Stimulated activated CD8-positive, alpha-beta memory T cell treated with anti-CD3 and anti-CD28 coated beads, Interleukin-4, amount 100 ng/mL, for 48 hours (primary cell): ENCODE measurements at regions not wholly inside any gene's neighbourhood (a gene's known extent, or its start where the extent isn't known, plus 50 kb on each side); places are given as distances from the start of the nearest gene placed in this dataset.

Source experiments
- DNase-seq: peaks from one replicate; pipeline ENCODE4 v3.0.0-alpha.2; 2020

DNA sequence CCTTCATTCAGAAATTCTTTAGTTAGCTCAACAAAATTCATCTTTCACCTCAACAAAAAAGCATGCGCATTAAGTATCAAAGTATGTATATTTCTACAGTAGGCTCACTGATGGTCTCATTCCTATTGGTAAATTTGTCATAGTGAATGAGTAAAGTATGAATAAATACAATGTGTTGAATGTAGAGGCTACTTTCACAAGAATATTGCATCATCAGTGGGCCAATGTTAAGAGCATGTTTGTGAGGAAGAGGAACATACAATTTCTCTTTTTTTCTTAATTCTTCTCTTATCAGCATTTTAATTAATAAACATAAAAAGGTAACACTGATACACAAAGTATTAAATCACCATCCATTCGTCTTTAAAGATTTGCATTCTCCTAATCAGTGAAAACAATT, 505.1 kb downstream of the CETN3 start:
- DNase-seq, result no peak

DNA sequence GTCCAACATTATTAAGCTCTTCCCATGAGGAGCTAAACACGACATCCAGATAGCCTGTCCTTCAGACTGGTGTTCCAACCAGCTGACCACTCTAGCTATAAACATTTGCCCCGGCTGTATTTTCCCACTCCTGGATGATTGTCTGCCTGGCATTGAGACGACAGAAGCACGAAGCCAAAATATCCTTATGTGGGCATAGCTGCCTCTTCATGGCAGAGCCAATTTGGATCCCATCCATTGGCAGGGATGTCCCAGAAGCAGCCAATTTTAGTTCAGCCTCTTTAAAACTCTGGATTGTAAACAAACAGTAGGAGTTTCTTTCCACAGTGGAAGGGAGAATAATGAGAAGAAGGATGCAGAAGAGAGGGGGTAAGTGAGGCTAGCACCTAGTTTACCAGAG, 507.6 kb downstream of the CETN3 start:
- no peak for DNase-seq

DNA sequence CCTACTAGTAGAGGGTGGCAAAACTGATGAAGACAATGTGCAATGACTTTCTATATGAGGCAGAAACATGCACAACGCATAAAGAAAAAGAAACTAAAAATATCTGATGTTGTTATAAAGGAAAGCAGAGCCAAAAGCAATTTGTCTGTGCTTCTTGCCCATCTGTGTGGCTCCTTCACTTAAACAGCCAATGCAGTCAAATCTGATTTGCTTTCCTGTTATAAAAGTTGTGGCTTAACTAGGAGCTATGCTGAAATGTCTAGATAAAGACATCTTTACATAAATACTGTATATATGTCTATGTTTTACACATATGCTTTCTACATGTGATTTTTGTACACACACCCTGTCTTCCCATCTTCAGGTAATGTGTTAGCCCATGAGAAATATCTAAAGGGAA, 508.2 kb downstream of the CETN3 start:
- DNase-seq, result no peak

DNA sequence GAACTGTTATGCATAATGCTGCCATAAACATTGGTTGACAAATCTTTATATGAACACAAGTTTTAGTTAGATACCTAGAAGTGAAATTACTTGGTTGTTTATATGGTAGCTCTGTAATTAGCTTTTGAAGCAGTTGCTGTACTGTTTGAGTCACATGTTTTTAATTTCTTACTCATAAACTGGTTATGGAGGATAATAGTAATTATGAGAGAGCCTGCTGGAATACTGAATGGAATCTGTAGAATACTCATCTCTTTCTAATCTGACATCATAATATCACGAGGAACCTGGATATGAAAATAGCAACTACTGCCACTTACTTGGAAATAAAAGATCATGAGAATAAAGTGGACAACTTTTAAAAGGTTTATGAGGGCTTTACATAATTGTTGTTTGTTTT, 509.2 kb downstream of the CETN3 start:
- no peak for DNase-seq

DNA sequence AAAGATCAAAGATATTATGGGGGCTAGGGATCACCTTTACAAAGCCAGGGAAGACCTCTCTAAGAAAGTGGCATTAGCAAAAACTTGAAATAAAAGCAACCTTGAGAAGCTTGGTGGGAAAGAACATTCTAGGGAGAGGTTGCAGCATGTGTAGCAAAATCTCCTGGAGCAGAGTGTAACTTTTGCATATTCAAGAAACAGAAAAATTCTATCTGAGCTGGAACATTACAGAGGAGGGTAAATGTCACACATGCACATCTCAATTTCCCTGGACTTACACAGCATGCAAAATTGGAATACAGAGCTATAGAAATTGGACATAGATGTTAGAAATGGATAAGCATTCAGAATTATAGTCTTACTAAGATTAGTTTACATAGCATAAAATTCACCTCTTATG, 510.0 kb downstream of the CETN3 start:
- DNase-seq, result no peak

DNA sequence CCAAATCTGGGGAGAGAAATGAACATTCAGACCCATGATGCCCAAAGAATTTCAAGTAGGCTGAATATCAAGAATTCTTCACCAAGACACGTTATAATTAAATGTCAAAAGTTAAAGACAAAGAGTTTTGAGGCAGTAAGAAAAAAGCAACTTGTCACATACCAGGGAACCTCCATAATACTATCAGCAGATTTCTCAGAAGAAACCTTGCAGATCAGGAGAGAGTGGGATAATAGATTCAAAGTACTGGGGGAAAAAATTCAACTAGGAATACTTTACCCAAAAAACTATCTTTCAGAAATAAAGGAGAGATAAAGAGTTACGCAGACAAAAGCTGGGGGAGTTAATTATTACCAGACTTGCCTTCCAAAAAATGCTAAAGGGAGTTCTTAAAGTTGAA, 516.0 kb downstream of the CETN3 start:
- DNase-seq, result no peak

DNA sequence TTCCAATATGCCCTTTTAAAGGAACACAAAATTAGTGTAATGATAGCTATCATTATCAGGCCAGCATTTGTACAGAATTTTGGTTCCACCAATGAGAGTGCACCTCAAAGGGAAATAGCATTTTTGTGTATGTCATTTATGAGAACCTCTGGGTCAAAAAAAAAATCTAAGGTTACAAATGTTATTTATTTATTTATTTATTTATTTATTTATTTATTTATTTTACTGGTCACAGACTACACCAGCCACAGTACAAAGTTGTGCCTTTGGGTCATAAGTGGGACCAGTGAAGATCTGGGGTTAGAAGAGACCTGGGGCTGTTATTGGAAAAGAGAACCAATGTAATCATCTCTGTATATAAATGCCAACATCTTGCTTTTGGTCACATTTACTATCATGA, 523.9 kb downstream of the CETN3 start:
- DNase-seq, result no peak

DNA sequence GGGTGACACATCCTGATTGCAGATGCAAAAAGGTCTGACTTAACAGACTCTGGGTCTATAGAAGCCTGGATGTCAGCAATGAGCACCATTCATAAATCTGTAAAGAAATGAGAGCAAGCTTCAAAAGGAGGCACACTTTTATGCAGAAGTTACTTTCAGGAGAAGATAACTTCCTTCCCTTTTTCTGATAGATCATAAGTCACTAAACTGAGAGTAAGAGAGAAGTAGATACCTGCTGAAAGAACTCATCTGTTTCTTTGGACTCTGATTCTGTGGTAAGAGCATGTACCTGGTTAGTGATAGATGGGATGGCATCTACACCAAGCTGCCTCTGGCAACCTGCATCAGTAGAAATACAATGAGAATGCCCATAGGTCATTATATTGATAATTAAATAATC, 525.6 kb downstream of the CETN3 start:
- DNase-seq, result no peak

DNA sequence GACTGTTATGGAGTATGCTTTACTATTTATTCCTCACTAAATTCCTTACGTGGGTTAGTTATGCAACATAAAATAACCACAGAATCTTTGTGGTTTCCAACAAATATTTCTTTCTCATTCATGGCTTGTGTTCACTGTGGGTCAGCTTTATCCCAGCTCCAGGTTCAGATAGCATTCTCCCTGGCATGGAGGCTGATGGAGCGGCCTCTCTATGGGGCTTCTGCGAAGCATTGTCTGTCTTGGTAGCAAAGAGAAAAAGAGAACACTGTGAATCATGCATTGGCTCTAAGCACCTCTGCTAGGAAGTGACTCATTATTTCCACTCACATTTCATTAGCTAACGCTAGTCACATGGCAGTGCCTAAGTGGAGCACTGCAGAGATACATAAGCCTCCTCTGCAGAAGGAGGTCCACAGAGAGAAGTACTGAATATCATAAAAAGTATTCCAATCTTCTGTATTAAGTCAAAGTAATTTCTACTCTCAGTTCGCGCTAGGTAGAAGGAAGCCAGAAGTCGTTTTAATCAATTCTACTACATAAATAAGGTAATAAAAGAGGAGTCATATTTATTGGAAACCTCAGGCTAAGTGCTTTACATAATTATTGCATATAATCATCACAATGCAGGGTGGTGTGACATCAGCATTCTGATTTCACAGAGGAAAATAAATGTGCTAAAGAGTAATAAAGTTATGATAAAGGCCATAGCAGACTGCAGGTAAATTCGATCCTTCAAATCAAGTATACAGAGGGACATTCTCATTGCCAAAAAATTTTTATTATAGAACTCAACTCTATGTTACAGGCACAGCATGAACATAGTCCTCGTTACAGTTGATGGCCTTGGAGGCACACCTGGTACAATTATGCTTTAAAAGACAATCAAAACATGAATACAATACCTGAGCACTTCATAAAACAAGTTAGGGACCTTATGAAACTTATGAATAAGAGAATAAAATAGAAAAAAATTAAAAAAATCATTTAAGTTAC, 531.1 kb downstream of the CETN3 start:
- DNase-seq, result no peak

DNA sequence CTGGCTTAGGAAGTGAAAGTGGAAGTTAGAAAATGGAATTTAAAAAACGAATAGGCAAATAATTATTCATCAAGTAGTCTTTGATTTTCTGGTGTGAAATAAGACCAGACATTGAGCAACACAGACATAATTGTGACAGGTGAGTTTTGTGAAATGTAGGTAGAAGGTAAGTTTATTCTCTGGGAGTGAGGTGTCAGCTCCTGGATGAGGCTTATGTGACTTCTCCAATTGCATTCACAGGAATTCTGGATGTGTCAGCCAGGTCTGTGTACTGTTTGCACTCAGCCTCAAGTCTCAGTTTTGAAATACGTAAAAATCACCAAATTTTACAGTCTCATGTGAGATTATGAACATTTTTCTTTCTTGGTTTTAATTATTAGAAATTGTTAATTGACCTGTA, 537.6 kb downstream of the CETN3 start:
- no peak for DNase-seq

DNA sequence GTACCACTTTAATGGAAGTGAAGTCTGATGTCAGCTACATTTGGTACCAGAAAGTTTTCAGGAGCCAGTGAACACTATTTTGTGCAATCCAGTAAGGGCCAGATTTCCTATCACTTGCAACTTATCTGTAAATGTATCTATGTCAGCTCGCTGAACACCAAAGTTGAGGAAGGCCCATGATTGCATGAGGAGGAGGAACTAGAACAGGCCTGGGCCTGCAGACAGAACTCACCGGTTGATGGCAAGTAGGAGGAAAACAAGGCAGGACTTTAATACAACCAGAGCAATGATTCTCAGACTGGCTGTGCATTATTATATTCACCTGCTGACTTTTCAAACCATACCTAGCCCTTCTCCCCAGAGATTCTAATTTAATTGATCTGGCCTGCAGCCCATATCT, 540.2 kb downstream of the CETN3 start:
- no peak for DNase-seq

DNA sequence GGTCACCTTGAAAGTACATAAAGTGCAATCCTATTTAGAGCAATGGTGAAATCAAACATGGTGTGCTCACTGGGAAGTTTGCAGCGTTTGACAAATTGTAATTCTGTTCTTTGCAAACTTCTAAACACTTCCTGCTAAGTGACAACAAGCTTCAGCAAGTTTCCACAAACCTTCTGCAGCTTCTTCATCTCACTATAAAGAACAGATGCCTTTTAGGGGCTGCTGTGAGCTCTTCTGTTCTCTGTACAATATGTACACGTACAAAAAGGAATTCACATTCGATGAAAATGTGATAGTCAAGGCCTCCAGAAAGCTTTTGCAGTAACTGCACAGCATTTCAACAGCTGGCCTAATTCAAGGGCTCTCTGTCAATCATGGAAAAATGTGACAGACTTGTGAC, 543.1 kb downstream of the CETN3 start:
- DNase-seq, result no peak

DNA sequence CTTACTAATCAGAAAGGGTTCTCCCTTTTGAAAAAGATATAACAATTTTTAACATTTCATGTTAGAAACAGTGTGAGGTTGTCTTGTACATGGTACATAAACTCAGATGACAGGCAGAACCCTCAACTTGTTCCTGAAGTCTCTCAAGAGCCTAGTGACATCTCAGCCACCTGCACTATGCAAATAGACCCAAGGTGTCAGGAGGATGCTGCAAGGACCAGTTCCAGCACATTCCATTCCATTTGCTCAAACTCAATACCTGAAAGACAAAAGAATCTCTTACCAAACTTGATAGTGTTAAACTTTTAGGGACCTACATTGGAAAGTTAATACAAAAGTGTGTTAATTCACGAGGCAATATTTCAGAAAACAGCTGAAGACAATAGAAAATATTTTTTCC, 544.6 kb downstream of the CETN3 start:
- DNase-seq, result no peak

DNA sequence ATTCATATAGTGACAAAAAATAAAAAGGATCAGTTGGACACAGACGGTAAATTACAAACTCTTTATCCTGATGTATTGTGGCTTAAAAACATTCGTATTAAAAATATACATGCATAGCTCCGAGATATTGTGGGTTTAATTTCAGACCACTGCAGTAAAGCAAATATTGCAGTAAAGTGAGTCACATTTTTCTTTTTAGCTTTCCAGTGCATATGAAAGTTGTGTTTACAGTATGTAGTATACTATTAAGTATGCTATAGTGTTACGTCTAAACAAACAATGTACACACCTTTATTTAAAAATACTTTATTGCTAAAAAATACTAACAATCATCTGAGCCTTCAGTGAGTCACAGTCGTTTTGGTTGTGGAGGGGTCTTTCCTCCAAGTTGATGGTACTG, 551.8 kb downstream of the CETN3 start:
- no peak for DNase-seq

DNA sequence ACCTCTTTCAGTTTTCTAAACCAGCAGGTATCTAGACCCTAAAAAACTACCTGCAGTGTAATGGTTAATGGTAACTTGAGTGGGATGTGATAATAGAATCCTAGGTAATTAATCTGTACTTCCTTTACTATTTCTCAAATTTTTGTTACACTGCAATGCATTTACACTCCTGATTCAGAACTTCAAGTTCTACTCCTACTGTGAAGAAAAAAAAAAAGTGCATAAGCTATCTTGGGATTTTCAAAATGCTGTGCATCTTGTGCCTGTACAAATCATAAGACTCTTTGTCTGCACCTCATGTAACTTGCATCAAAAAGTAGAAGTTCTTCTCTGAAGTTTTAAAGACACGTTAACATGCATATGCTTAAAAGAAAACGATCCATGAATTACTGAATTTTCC, 554.1 kb downstream of the CETN3 start:
- no peak for DNase-seq

DNA sequence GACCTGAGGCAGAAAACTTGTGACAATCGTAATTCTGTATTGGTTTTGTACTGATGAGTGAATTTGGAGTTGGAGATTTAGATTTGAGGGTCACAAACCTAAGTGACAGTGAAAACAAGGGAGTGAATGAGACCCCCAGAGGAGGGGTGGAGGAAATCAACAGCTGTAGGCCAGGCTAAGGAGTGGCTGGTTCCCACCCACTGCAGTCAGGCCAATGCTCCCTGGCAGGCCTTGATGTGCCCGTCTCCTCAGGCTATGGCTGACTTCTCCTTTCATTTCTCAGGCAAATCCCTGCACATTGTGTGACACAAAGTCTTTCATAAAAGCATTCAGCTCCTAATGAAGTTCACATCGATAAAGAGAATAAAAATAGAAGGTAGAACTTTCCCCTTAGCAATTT, 557.6 kb downstream of the CETN3 start:
- DNase-seq, result no peak

DNA sequence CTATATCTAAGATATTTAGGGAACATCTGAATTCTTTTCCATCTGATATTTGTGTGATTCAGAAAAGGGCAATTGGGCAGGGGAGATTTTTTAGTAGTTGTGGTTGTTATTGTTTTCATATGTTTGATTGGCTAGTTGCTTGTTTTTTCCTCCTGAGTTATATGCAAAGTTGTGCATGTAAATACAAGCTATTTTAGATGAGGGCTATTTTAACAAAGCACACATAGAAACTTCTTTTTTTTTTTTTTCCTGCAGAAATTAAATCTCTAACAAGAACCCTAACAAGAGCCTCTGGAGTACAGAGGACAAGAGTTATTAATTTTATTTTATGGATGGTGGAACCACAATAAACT, 559.1 kb downstream of the CETN3 start:
- DNase-seq, result no peak

DNA sequence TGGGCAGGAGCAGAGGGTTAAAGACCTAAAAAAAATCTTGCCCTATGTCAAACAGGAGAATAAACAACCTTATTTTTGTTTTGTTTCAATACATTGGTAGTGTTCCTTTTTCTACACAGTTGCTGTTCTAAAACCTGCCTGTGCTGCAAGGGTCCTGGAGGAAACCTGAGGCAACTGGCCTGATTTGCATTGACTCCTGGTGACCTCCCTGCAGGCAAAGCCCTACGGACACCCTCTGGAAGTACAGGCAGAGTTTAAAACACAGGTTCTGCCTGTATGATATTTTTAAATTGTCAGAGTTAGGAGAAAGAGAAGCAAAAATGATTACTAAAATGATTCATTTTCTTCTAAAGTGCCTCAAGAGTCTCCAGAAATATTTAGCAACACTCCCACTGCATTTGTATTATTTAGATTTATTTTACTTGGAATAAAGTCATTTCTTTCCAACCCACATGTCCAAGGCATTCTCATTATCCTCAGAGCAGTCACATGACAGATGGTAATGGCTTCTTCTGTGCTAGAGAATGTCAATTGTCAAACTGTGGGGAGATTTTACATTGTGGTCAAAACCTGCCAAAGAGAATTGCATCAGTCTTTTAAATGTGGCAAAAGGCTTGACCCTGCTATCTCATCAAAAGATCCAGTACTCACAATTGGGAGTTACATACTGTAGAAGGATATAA, 559.6 kb downstream of the CETN3 start:
- no peak for DNase-seq

DNA sequence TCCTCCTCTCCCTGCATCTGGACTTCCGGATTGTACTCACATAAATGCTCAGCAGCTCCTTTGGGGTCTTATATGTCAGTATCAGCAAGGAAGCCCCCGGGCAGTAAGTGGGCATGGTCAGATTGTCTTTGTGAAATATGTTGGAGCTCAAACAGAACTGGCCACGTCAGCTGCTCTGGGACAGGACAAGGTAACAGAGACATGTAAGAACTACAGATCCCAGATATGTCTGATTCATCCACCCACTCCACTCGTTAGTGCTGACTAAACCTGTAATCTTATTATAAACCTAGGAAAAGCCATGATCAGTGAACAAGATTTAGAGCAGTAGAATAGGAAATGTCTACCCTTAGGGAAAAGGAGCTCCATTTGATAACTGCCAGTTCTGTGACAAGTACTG, 561.8 kb downstream of the CETN3 start:
- no peak for DNase-seq

DNA sequence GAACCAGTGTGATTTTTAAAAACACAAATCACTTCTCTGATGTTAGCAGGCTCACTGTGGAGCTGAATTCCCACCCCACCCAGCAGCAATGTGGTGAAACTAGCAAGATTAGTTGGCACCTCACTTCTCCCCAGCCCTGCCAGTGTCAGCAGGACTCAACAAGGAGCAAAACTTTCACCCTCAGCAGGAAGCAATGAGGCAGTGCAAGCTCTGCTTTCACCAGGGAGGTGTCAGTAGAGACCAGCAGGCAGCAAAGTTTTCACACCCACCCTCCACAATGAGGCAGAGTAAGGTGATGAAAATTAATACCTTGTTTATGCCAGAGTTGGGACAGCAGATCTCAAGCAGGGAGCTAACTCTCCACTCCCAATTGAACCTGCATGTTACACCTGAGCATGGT, 565.0 kb downstream of the CETN3 start:
- DNase-seq, result no peak

DNA sequence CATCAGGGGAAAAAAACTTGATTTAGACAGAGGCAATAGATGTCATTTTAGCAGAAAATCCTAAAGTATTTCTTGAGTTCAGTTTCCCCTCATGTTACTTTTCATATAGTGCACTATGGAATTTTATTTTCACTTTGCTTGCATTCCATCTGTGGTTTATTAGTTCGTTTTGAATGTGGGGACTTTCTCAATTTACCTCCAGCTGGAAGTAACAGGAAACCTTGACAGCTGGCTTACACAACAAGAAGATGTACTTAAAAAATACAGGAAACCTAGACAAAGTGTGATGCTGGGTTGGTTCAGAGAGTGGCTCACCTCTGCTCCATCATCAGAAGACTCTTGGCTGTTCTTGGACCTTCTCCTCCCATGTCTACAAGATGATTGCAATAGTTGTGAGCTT, 567.0 kb downstream of the CETN3 start:
- no peak for DNase-seq

DNA sequence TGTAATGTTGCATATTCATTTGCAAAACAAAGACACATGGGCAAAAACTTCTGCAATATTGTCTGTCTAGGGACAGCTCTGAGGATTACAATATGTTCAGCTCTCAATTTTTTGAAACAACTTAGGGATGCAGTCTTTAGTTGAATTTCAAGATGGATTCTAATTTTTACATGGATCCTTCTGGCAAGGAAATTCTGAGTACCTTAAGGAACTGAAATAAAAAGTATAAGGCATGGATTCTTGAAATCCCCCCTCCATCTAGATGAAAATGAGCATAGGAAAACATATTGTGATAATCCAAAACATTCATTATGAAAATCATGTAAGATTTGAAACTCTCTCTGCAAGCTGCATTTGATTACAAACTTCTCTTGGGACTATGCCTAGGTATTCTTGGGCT, 568.6 kb downstream of the CETN3 start:
- no peak for DNase-seq

DNA sequence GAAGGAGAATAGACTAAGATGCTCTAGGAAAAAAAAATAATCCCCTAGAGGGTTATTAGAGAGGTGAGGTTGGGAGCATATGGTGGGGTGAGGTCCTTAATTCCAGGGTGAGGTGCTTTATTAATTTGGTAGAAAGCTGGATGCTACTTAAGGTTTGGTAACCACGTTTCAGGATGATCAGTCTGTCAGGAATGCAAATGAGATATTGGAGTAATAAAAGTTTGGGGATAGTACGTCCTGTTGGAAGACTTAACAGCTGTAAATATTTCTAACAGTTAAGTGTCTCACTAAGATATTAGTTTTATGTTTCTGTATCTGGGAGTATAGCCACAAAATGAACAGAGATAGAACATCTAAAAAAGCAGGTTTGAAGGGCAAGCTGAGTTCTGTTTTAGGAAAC, 578.9 kb downstream of the CETN3 start:
- no peak for DNase-seq

DNA sequence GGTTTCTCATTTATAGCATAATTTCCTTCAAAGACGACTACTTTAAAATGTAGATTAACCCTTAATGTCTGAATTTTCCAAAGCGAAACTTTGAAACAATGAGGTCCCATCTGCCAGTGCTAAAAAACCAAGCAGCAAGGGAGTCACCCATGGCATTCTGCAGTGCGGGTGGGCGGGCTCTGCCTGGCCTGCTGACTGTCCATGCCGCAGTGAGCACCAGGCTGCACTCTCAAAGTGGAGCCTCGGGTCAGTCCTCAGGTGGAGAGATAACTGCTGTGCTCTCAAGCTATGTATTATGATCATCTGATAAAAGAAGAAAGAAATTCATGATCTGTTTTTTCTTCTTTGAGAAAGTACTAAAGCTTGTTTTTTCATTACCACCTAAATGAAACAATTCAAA, 581.6 kb downstream of the CETN3 start:
- DNase-seq, result no peak

DNA sequence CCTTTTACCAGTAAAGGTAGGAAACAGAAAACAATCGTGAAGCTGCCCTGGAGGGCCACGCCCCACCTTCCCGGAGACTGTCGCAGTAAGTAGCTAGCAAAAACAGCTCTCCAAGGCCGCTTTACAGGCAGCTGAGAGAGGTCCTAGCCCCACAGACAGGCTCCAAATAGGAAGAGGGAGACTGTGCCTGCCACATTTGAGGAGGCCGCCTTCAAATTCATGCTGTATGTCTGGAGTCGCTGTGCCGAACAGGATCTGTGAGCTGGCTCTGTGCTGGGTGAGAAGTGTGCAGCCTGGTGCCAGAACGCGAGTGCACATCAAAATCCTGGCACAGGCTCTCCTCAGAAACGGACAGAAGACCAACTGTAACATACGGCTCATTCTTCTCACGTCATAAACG, 582.2 kb downstream of the CETN3 start:
- DNase-seq, result no peak
